A549 (cell line): ENCODE measurements at regions not wholly inside any gene's neighbourhood (a gene's known extent, or its start where the extent isn't known, plus 50 kb on each side); places are given as distances from the start of the nearest gene placed in this dataset.

Experiments
- CTCF ChIP-seq: fragments of >200 bp; sonication (Bioruptor Twin); formaldehyde crosslinking; IDR thresholded peaks from 3 replicates; pipeline ENCODE4 v1.5.1; 2016
- RAD21 ChIP-seq, 2 experiments: fragments of >200 bp in 1 of 2; sonication (Bioruptor Twin) in 1 of 2; formaldehyde crosslinking in 1 of 2; IDR thresholded peaks in 1 of 2; conservative IDR thresholded peaks in 1 of 2; 2 replicates in 1 of 2; 3 replicates in 1 of 2; pipeline ENCODE4 v1.6.1; 2012 to 2018; ENCODE audit warnings: inconsistent platforms in 1 of 2
- SREBF2 ChIP-seq: fragments of 450-650 bp; IDR thresholded peaks from 2 replicates; pipeline ENCODE4 v1.6.1; 2014; ENCODE audit warnings: mild to moderate bottlenecking, moderate library complexity

GRCh38 chr12:118472940-118473339, 96.6 kb downstream of the SUDS3 start:
- TF ChIP-seq SREBF2 (no peak), CTCF (no peak), RAD21 (conservative IDR thresholded peaks at IDR 0.05 in 1 of 2, IDR thresholded peaks at IDR 0.05 in 1 of 2) (no peak)
